ENCODE measurements at regions not wholly inside any gene's neighbourhood (a gene's known extent, or its start where the extent isn't known, plus 50 kb on each side); places are given as distances from the start of the nearest gene placed in this dataset.

GRCh38 chr5:116740771-116741170, 166.1 kb upstream of the SEMA6A start:
- TF ChIP-seq CTCF (IDR thresholded peaks at IDR 0.05; ENCODE audit: low read length) (no peak), EZH2phosphoT487 (IDR thresholded peaks at IDR 0.05; ENCODE audit: low read length) (no peak)
